ENCODE measurements at regions not wholly inside any gene's neighbourhood (a gene's known extent, or its start where the extent isn't known, plus 50 kb on each side); places are given as distances from the start of the nearest gene placed in this dataset.

DNA sequence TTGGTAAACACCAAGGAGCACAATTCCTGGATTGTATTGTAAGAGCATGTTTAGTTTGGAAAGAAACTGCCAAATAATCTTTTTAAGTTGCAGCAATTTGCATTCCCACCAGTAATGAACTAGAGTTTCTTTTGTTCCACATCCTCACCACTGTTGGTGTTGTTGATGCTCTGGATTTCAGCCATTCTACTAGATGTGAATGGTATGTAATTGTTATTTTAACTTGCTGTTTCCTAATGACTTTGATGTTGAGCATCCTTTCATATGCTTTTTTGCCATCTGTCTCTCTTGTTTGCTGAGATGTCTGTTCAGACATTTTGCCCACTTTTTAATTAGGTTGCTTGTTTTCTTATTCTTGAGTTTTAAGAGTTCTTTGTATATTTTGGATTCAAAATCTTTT is 1654.1 kb downstream of the GRIK2 start (continued):
- TF ChIP-seq, protein P1, sequence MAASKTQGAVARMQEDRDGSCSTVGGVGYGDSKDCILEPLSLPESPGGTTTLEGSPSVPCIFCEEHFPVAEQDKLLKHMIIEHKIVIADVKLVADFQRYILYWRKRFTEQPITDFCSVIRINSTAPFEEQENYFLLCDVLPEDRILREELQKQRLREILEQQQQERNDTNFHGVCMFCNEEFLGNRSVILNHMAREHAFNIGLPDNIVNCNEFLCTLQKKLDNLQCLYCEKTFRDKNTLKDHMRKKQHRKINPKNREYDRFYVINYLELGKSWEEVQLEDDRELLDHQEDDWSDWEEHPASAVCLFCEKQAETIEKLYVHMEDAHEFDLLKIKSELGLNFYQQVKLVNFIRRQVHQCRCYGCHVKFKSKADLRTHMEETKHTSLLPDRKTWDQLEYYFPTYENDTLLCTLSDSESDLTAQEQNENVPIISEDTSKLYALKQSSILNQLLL (CRISPR knock-in tag; IDR thresholded peaks at IDR 0.05; ENCODE audit: borderline replicate concordance), result no peak
- TF ChIP-seq SMAD2 (IDR thresholded peaks at IDR 0.05; ENCODE audit: low read depth, low read length) (no peak), ZNF3 (CRISPR knock-in tag; IDR thresholded peaks at IDR 0.05) (no peak), ZFP30 (CRISPR knock-in tag; IDR thresholded peaks at IDR 0.05; ENCODE audit: borderline replicate concordance) (no peak), ZSCAN32 (CRISPR knock-in tag; IDR thresholded peaks at IDR 0.05) (no peak)

DNA sequence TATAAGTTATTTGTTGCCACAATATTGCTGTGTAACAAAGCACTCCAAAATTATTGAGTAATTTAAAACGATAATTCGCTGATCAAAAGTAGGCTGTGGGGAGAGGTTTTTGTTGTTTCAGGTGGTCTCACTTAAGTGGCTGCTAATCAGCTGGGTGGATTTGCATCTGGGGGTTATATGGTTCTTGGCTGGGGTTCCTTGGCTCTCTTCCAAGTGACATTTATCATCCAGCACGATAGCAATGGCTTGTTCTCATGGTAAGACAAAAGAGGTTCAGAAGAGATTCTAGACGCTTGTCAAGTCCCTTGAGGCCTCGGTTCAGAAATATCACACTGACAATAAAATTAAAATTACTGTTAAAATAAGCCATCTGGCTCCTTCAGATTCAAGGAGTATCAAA is 1648.8 kb downstream of the GRIK2 start:
- H3K27ac ChIP-seq (ENCODE audit: extremely low read depth, low read depth, low read length), result no peak overlapping the region
- H3K9ac ChIP-seq (ENCODE audit: insufficient read depth in 1 of 2, low read depth in 2 of 2, low read length in 2 of 2), result no peak overlapping the region
- H3K9me3 ChIP-seq (replicated peaks; ENCODE audit: control insufficient read depth, insufficient read depth, low read depth, low read length), result no peaks in the 10 kb centered on the region
- FAIRE-seq, result no peak
- H4K20me1 ChIP-seq (replicated peaks; ENCODE audit: control insufficient read depth, insufficient read depth, low read length), result no peaks in the 10 kb centered on the region
- H3K36me3 ChIP-seq (ENCODE audit: control insufficient read depth, insufficient read depth, low read length), result no peaks in the 10 kb centered on the region
- H3K9me1 ChIP-seq (ENCODE audit: control insufficient read depth, insufficient read depth, low read length), result no peaks in the 10 kb centered on the region
- in situ Hi-C loops (cut with MboI) (no loop called here), intact Hi-C loops (cut with micrococcal nuclease) (no loop called here)
- no peak overlapping the region for H3K4me2 ChIP-seq (ENCODE audit: insufficient read depth, low read length)
- no peak overlapping the region for H3K4me3 ChIP-seq
- no peaks in the 10 kb centered on the region for H3K27me3 ChIP-seq (ENCODE audit: control insufficient read depth in 2 of 2, insufficient read depth in 2 of 2, low read length in 2 of 2)
- 5% methylated on average over 5 of the region's 5 CpGs for WGBS (ENCODE audit: insufficient coverage, low coverage, missing lambda C conversion rate)
- ChIA-PET POLR2A (no interaction called here), CTCF (ENCODE audit: low intra/inter-chr PET ratio) (no interaction called here)
- ATAC-seq, result no peak
- BruUV-seq (replicated peaks), result no TSS peak
- DNase-seq (ENCODE audit: extremely low read depth in 1 of 4, low spot score in 3 of 4), result no peak
- H3K79me2 ChIP-seq (ENCODE audit: control insufficient read depth, insufficient read depth, low read length), result no peaks in the 10 kb centered on the region
- no peaks in the 10 kb centered on the region for H3K4me1 ChIP-seq (replicated peaks in 1 of 2; ENCODE audit: control insufficient read depth in 2 of 2, insufficient read depth in 2 of 2, low read length in 2 of 2)
- H2AFZ ChIP-seq (ENCODE audit: low read depth, low read length), result no peak overlapping the region
- TF ChIP-seq ZNF778 (CRISPR knock-in tag; IDR thresholded peaks at IDR 0.05) (no peak), NFRKB (IDR thresholded peaks at IDR 0.05; ENCODE audit: low read depth) (no peak), BACH1 (tag; IDR thresholded peaks at IDR 0.05) (no peak), SOX6 (IDR thresholded peaks at IDR 0.05) (no peak), CBFB (CRISPR knock-in tag; IDR thresholded peaks at IDR 0.05) (no peak), MTA3 (IDR thresholded peaks at IDR 0.05; ENCODE audit: borderline replicate concordance) (no peak), CREM (IDR thresholded peaks at IDR 0.05; ENCODE audit: low read depth) (no peak), NELFE (IDR thresholded peaks at IDR 0.05; ENCODE audit: insufficient read depth, insufficient read length) (no peak), SAP30 (IDR thresholded peaks at IDR 0.05; ENCODE audit: borderline replicate concordance, insufficient read depth, low read depth, low read length, poor library complexity, severe bottlenecking) (no peak), PTRF (tag; IDR thresholded peaks at IDR 0.05) (no peak)
- TF ChIP-seq, protein P2, sequence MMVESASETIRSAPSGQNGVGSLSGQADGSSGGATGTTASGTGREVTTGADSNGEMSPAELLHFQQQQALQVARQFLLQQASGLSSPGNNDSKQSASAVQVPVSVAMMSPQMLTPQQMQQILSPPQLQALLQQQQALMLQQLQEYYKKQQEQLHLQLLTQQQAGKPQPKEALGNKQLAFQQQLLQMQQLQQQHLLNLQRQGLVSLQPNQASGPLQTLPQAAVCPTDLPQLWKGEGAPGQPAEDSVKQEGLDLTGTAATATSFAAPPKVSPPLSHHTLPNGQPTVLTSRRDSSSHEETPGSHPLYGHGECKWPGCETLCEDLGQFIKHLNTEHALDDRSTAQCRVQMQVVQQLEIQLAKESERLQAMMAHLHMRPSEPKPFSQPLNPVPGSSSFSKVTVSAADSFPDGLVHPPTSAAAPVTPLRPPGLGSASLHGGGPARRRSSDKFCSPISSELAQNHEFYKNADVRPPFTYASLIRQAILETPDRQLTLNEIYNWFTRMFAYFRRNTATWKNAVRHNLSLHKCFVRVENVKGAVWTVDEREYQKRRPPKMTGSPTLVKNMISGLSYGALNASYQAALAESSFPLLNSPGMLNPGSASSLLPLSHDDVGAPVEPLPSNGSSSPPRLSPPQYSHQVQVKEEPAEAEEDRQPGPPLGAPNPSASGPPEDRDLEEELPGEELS (CRISPR knock-in tag; IDR thresholded peaks at IDR 0.05; ENCODE audit: borderline replicate concordance), result no peak
- TF ChIP-seq, protein P3, sequence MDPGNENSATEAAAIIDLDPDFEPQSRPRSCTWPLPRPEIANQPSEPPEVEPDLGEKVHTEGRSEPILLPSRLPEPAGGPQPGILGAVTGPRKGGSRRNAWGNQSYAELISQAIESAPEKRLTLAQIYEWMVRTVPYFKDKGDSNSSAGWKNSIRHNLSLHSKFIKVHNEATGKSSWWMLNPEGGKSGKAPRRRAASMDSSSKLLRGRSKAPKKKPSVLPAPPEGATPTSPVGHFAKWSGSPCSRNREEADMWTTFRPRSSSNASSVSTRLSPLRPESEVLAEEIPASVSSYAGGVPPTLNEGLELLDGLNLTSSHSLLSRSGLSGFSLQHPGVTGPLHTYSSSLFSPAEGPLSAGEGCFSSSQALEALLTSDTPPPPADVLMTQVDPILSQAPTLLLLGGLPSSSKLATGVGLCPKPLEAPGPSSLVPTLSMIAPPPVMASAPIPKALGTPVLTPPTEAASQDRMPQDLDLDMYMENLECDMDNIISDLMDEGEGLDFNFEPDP (CRISPR knock-in tag; IDR thresholded peaks at IDR 0.05), result no peak
- TF ChIP-seq, protein P4, sequence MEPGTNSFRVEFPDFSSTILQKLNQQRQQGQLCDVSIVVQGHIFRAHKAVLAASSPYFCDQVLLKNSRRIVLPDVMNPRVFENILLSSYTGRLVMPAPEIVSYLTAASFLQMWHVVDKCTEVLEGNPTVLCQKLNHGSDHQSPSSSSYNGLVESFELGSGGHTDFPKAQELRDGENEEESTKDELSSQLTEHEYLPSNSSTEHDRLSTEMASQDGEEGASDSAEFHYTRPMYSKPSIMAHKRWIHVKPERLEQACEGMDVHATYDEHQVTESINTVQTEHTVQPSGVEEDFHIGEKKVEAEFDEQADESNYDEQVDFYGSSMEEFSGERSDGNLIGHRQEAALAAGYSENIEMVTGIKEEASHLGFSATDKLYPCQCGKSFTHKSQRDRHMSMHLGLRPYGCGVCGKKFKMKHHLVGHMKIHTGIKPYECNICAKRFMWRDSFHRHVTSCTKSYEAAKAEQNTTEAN (CRISPR knock-in tag; IDR thresholded peaks at IDR 0.05), result no peak
